SK-N-SH treated with all-trans-retinoic acid at 6 μM for 48 hours (cell line): ENCODE measurements at regions not wholly inside any gene's neighbourhood (a gene's known extent, or its start where the extent isn't known, plus 50 kb on each side); places are given as distances from the start of the nearest gene placed in this dataset.

Source experiments
- ATAC-seq: fragments of 200-7000 bp; cut with Tn5 transposase; 3 replicates; pipeline ENCODE4 v1.9.1; 2020; ENCODE audit warnings: mild to moderate bottlenecking, moderate library complexity
- ARNTL ChIP-seq: fragments of 450-650 bp; formaldehyde crosslinking; IDR thresholded peaks from 2 replicates; pipeline ENCODE4 v1.5.0; 2020; ENCODE audit warnings: low read depth, mild to moderate bottlenecking, moderate library complexity, borderline replicate concordance
- CREB5 ChIP-seq: fragments of 250-450 bp; sonication (Bioruptor Pico); IDR thresholded peaks from 2 replicates; pipeline ENCODE4 v1.5.1; 2020; ENCODE audit warnings: low read depth, mild to moderate bottlenecking, moderate library complexity
- CSDC2 ChIP-seq: fragments of 250-450 bp; sonication (Bioruptor Pico); IDR thresholded peaks from 2 replicates; pipeline ENCODE4 v1.5.0; 2020; ENCODE audit warnings: mild to moderate bottlenecking, moderate library complexity
- ESRRG ChIP-seq: fragments of 250-450 bp; sonication (Bioruptor Pico); IDR thresholded peaks from 2 replicates; pipeline ENCODE4 v1.6.1; 2021; ENCODE audit warnings: mild to moderate bottlenecking
- ISL1 ChIP-seq: fragments of 250-450 bp; sonication (Bioruptor Pico); IDR thresholded peaks from 2 replicates; pipeline ENCODE4 v2.1.2; 2022; ENCODE audit warnings: mild to moderate bottlenecking, moderate library complexity
- OSR1 ChIP-seq: fragments of 250-450 bp; sonication (Bioruptor Pico); IDR thresholded peaks from 2 replicates; pipeline ENCODE4 v1.8.0; 2022; ENCODE audit warnings: moderate library complexity, mild to moderate bottlenecking, inconsistent platforms
- PPARA ChIP-seq: fragments of 250-450 bp; sonication (Bioruptor Pico); IDR thresholded peaks from 2 replicates; pipeline ENCODE4 v1.5.0; 2020; ENCODE audit warnings: mild to moderate bottlenecking, borderline replicate concordance
- RARB ChIP-seq: fragments of 250-450 bp; sonication (Bioruptor Pico); IDR thresholded peaks from 2 replicates; pipeline ENCODE4 v1.8.0; 2021; ENCODE audit warnings: mild to moderate bottlenecking, moderate library complexity
- SNAI2 ChIP-seq: fragments of 250-450 bp; sonication (Bioruptor Pico); IDR thresholded peaks from 2 replicates; pipeline ENCODE4 v1.5.0; 2020; ENCODE audit warnings: mild to moderate bottlenecking, moderate library complexity
- TCF4 ChIP-seq: fragments of 250-450 bp; sonication (Bioruptor Pico); IDR thresholded peaks from 2 replicates; pipeline ENCODE4 v1.8.0; 2021; ENCODE audit warnings: mild to moderate bottlenecking, moderate library complexity, borderline replicate concordance
- TOX ChIP-seq: fragments of 250-450 bp; sonication (Bioruptor Pico); IDR thresholded peaks from 2 replicates; pipeline ENCODE4 v1.8.0; 2021; ENCODE audit warnings: mild to moderate bottlenecking, moderate library complexity, borderline replicate concordance
- ZFP3 ChIP-seq: fragments of 250-450 bp; sonication (Bioruptor Pico); IDR thresholded peaks from 2 replicates; pipeline ENCODE4 v1.5.0; 2020; ENCODE audit warnings: mild to moderate bottlenecking, moderate library complexity
- ZFP30 ChIP-seq: fragments of 450-650 bp; formaldehyde crosslinking; IDR thresholded peaks from 2 replicates; pipeline ENCODE4 v1.5.0; 2022; ENCODE audit warnings: mild to moderate bottlenecking, moderate library complexity
- ZNF8 ChIP-seq: fragments of 450-650 bp; formaldehyde crosslinking; IDR thresholded peaks from 2 replicates; pipeline ENCODE4 v1.5.0; 2020; ENCODE audit warnings: mild to moderate bottlenecking, moderate library complexity
- TF ChIP-seq, protein P1 (sequence below): fragments of 250-450 bp; sonication (Bioruptor Pico); IDR thresholded peaks from 2 replicates; pipeline ENCODE4 v1.5.0; 2020; ENCODE audit warnings: mild to moderate bottlenecking, moderate library complexity
- TF ChIP-seq, protein P2 (sequence below): fragments of 250-450 bp; sonication (Bioruptor Pico); IDR thresholded peaks from 2 replicates; pipeline ENCODE4 v1.8.0; 2021; ENCODE audit warnings: low read depth, mild to moderate bottlenecking, moderate library complexity, borderline replicate concordance
- TF ChIP-seq, protein P3 (sequence below): fragments of 250-450 bp; sonication (Bioruptor Pico); IDR thresholded peaks from 2 replicates; pipeline ENCODE4 v1.8.0; 2020; ENCODE audit warnings: mild to moderate bottlenecking, moderate library complexity, borderline replicate concordance

- ATAC-seq, result no peak
- TF ChIP-seq RARB, result no peak
- no peak for TF ChIP-seq PPARA (CRISPR knock-in tag)
- no peak for TF ChIP-seq CSDC2 (CRISPR knock-in tag)
- no peak for TF ChIP-seq TOX
- TF ChIP-seq ZFP3 (CRISPR knock-in tag), result no peak
- TF ChIP-seq ZNF8, result no peak
- TF ChIP-seq SNAI2 (CRISPR knock-in tag), result no peak
- no peak for TF ChIP-seq ISL1 (CRISPR knock-in tag)
Measured at GRCh38 chr1:14437417-14437918, 161.0 kb upstream of the KAZN start.

DNA sequence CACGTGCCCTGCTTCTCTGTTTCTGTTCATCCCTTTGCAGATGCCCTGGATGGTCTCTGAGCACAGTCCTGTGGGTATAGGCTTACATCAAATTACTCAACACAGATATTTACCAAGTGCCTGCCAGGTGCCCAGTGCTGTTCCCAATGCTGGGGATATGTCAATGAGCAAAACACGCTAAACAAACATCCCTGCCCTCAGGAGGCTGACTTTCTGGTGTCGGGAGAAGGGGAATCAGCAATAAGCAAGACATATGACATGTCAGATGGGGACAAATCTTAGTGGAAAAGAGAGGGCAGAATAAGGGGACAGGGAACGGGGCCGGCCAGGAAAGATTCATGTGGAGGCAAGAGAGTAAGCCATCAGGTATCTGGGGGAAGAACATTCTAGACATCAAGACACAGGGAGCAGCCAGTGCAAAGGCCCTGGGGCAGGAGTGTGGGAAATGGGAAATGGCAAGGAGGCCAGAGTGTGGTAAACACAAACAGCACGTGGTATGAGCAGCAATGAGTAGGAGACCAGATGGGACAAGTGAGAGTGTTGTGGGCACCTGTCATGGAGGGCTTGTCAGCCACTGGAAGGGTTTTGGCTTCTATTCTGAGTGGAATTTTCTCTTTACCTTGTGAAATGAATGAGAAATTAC lies 160.2 kb upstream of the KAZN start:
- TF ChIP-seq, protein P1, sequence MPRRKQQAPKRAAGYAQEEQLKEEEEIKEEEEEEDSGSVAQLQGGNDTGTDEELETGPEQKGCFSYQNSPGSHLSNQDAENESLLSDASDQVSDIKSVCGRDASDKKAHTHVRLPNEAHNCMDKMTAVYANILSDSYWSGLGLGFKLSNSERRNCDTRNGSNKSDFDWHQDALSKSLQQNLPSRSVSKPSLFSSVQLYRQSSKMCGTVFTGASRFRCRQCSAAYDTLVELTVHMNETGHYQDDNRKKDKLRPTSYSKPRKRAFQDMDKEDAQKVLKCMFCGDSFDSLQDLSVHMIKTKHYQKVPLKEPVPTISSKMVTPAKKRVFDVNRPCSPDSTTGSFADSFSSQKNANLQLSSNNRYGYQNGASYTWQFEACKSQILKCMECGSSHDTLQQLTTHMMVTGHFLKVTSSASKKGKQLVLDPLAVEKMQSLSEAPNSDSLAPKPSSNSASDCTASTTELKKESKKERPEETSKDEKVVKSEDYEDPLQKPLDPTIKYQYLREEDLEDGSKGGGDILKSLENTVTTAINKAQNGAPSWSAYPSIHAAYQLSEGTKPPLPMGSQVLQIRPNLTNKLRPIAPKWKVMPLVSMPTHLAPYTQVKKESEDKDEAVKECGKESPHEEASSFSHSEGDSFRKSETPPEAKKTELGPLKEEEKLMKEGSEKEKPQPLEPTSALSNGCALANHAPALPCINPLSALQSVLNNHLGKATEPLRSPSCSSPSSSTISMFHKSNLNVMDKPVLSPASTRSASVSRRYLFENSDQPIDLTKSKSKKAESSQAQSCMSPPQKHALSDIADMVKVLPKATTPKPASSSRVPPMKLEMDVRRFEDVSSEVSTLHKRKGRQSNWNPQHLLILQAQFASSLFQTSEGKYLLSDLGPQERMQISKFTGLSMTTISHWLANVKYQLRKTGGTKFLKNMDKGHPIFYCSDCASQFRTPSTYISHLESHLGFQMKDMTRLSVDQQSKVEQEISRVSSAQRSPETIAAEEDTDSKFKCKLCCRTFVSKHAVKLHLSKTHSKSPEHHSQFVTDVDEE, result no peak
- no peak for TF ChIP-seq ARNTL (CRISPR knock-in tag)
- TF ChIP-seq CREB5 (CRISPR knock-in tag), result no peak
- TF ChIP-seq SNAI2 (CRISPR knock-in tag), result no peak
- no peak for TF ChIP-seq RARB
- TF ChIP-seq ESRRG (CRISPR knock-in tag), result no peak
- no peak for ATAC-seq

- no peak for ATAC-seq
Measured at GRCh38 chr1:14439015-14439414, 159.5 kb upstream of the KAZN start.

More at GRCh38 chr1:14439015-14439414, 159.5 kb upstream of the KAZN start:
- TF ChIP-seq OSR1 (CRISPR knock-in tag) (no peak), PPARA (CRISPR knock-in tag) (no peak), ARNTL (CRISPR knock-in tag) (no peak), ESRRG (CRISPR knock-in tag) (no peak), SNAI2 (CRISPR knock-in tag) (no peak), ZFP3 (CRISPR knock-in tag) (no peak), TCF4 (no peak), ZFP30 (no peak), CSDC2 (CRISPR knock-in tag) (no peak), TOX (no peak), ISL1 (CRISPR knock-in tag) (no peak)
- TF ChIP-seq, protein P1, result no peak
- TF ChIP-seq, protein P2, sequence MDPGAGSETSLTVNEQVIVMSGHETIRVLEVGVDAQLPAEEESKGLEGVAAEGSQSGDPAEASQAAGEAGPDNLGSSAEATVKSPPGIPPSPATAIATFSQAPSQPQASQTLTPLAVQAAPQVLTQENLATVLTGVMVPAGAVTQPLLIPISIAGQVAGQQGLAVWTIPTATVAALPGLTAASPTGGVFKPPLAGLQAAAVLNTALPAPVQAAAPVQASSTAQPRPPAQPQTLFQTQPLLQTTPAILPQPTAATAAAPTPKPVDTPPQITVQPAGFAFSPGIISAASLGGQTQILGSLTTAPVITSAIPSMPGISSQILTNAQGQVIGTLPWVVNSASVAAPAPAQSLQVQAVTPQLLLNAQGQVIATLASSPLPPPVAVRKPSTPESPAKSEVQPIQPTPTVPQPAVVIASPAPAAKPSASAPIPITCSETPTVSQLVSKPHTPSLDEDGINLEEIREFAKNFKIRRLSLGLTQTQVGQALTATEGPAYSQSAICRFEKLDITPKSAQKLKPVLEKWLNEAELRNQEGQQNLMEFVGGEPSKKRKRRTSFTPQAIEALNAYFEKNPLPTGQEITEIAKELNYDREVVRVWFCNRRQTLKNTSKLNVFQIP (CRISPR knock-in tag), result no peak
- TF ChIP-seq, protein P3, sequence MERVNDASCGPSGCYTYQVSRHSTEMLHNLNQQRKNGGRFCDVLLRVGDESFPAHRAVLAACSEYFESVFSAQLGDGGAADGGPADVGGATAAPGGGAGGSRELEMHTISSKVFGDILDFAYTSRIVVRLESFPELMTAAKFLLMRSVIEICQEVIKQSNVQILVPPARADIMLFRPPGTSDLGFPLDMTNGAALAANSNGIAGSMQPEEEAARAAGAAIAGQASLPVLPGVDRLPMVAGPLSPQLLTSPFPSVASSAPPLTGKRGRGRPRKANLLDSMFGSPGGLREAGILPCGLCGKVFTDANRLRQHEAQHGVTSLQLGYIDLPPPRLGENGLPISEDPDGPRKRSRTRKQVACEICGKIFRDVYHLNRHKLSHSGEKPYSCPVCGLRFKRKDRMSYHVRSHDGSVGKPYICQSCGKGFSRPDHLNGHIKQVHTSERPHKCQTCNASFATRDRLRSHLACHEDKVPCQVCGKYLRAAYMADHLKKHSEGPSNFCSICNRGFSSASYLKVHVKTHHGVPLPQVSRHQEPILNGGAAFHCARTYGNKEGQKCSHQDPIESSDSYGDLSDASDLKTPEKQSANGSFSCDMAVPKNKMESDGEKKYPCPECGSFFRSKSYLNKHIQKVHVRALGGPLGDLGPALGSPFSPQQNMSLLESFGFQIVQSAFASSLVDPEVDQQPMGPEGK (CRISPR knock-in tag), result no peak
- TF ChIP-seq, all 23 proteins: peak for 0
